Heart right ventricle (tissue), 16 donors: ENCODE measurements at regions not wholly inside any gene's neighbourhood (a gene's known extent, or its start where the extent isn't known, plus 50 kb on each side); places are given as distances from the start of the nearest gene placed in this dataset.

Experiments used
- ATAC-seq, 8 donors: fragments of 200-7000 bp; cut with Tn5 transposase; one replicate each; pipeline ENCODE4 v1.9.1; 2020; ENCODE audit warnings: mild to moderate bottlenecking in 8 of 8, moderate library complexity in 8 of 8, moderate number of reproducible peaks in 1 of 8
- DNase-seq, 2 donors: peaks; one replicate each; pipeline ENCODE4 v3.0.0-alpha.2; 2020
- H3K27ac ChIP-seq, 10 donors: fragments of 200-600 bp; sonication (generic) in 2 of 10; one replicate each; pipeline versions ENCODE4 v1.5.0 to v1.8.0; 2020 to 2022; ENCODE audit warnings: mild to moderate bottlenecking in 3 of 10
- H3K27me3 ChIP-seq, 7 donors: fragments of 200-600 bp; one replicate each; pipeline ENCODE4 v1.8.0; 2021 to 2022; ENCODE audit warnings: mild to moderate bottlenecking in 2 of 7
- H3K36me3 ChIP-seq, 9 donors: fragments of 200-600 bp; sonication (generic) in 1 of 9; one replicate each; pipeline versions ENCODE4 v1.5.0 to v1.8.0; 2020 to 2022; ENCODE audit warnings: mild to moderate bottlenecking in 2 of 9
- H3K4me1 ChIP-seq, 9 donors: fragments of 200-600 bp; sonication (generic) in 1 of 9; one replicate each; pipeline versions ENCODE4 v1.5.0 to v1.8.0; 2020 to 2022; ENCODE audit warnings: mild to moderate bottlenecking in 4 of 9
- H3K4me3 ChIP-seq, 10 donors: fragments of 200-600 bp; sonication (generic) in 2 of 10; one replicate each; pipeline versions ENCODE4 v1.5.0 to v1.8.0; 2020 to 2022; ENCODE audit warnings: mild to moderate bottlenecking in 7 of 10, moderate library complexity in 2 of 10
- H3K9me3 ChIP-seq, 11 donors: fragments of 200-600 bp in 10 of 11; sonication (generic) in 2 of 11; one replicate each; pipeline versions ENCODE4 v1.5.0 to v1.8.0; 2013 to 2022; ENCODE audit warnings: mild to moderate bottlenecking in 2 of 11, control low read depth in 1 of 11, moderate library complexity in 1 of 11
- WGBS, 2 donors: extraction: QIAGEN DNeasy Blood & Tissue Kit; methylation state at CpG; one replicate each; pipeline ENCODE4 v1.1.7; 2013; ENCODE audit warnings: inconsistent platforms in 1 of 2; 5-methylcytosine and 5-hydroxymethylcytosine counted together
- intact Hi-C, 10 donors: fragments of 100-400 bp; cut with DNase I; formaldehyde crosslinking; loops; one replicate each; pipeline versions ENCODE4 v1.11.1 to v1.14.2; 2022
- TF ChIP-seq, protein P1 (sequence below), 9 donors: fragments of 200-600 bp; sonication (generic) in 2 of 9; IDR thresholded peaks; one replicate each; pipeline versions ENCODE4 v1.5.0 to v1.8.0; 2021 to 2022; ENCODE audit warnings: antibody characterized with exemption in 9 of 9, mild to moderate bottlenecking in 5 of 9, moderate library complexity in 1 of 9
- donor health status: Arrhythmogenic right ventricular cardiomyopathy.
- donor health status: ischemic (EF 13 %, LVEDD 7.1; RV severe dilation, severe dysfunction).
- donor health status: healthy with polysubstance abuse.
- donor health status: DM: no; HTN: yes; CAD: no.
- donor health status: DM: no; HTN: no; CAD: no.
- donor health status: ischemic (EF 25% LVEDD 6.9; RV normal size, moderate dysfunction).
- donor health status: ischemic (EF 25% LVEDD 5.7; RV mildly dilated, moderate dysfunction).
- donor health status: healthy.
- donor health status: DM: yes; HTN: yes; CAD: no.
- donor health status: Ischemic cardiomyopathy.
- donor health status: ischemic (EF 35%, LVEDD 5.7; RV mildly dilated, moderate dysfunction).
- donor health status: nonischemic (EF 11% LVEDD 7.7; RV severe dilation, severe dysfunction).
- donor health status: DM: yes; HTN: yes; CAD: no.
- donor health status: PGD.
- donor health status: ischemic (EF 29% LVEDD 5.4; RV normal size, mild dysfunction).
- donor health status: nonischemic (EF 23%, LVEDD 6.1; RV moderate dilation, normal function).

DNA sequence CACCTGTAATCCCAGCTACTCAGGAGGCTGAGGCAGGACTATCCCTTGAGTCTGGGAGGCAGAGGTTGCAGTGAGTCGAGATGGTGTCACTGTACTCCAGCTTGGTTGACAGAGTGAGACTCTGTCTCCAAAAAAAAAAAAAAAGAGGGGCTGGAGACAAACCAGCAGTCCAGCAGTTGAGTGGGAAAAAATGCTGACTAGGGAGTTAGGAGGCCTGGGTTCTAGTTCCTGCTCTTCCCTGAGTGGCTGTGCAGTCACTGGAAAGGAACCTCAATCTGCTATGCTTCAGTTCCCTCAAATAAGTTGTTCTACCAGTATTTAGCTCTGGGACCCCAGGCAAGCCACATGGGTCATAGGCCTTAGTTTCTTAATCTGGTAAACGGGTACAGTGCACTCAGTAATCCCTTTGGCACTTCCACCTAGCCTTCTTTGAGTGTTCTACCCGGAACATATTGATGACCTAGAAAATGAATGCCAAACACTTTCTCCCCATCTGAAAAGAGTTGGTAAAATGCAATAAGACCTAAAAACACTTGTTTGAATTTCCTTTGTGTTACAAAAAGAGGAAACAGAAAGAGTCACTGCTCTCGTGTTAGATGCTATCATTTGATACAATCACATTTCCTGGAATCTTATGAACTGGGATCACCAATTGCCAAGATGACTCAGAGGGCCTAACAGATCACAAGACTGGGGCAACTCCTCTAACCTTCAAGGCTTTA lies 99.3 kb upstream of the EGFL6 start:
- TF ChIP-seq, protein P1, sequence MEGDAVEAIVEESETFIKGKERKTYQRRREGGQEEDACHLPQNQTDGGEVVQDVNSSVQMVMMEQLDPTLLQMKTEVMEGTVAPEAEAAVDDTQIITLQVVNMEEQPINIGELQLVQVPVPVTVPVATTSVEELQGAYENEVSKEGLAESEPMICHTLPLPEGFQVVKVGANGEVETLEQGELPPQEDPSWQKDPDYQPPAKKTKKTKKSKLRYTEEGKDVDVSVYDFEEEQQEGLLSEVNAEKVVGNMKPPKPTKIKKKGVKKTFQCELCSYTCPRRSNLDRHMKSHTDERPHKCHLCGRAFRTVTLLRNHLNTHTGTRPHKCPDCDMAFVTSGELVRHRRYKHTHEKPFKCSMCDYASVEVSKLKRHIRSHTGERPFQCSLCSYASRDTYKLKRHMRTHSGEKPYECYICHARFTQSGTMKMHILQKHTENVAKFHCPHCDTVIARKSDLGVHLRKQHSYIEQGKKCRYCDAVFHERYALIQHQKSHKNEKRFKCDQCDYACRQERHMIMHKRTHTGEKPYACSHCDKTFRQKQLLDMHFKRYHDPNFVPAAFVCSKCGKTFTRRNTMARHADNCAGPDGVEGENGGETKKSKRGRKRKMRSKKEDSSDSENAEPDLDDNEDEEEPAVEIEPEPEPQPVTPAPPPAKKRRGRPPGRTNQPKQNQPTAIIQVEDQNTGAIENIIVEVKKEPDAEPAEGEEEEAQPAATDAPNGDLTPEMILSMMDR (IDR thresholded peaks at IDR 0.05): no peak
- 69% methylated on average over 4 of the region's 4 CpGs for WGBS, 2 donors
- ATAC-seq (peak in 4 of 8 donors; percentile 39 to 63 (median 52)), DNase-seq (no peak)
- no peak overlapping the region for H3K27ac ChIP-seq
- no peak overlapping the region for H3K4me3 ChIP-seq
- H3K36me3 ChIP-seq: no peaks in the 10 kb centered on the region
- H3K4me1 ChIP-seq: peaks cover 0 to 32% (median 3%) of the 10 kb centered on the region in 9 donors
- intact Hi-C loops: loop anchor here in 2 of 10 donors (5.0 to 10.0 kb wide), 3 partner anchors 105 to 365 kb away; no protein-coding TSS in a partner anchor
- H3K9me3 ChIP-seq: no peaks in the 10 kb centered on the region
- H3K27me3 ChIP-seq: peaks cover 0 to 48% (median 0%) of the 10 kb centered on the region in 7 donors

DNA sequence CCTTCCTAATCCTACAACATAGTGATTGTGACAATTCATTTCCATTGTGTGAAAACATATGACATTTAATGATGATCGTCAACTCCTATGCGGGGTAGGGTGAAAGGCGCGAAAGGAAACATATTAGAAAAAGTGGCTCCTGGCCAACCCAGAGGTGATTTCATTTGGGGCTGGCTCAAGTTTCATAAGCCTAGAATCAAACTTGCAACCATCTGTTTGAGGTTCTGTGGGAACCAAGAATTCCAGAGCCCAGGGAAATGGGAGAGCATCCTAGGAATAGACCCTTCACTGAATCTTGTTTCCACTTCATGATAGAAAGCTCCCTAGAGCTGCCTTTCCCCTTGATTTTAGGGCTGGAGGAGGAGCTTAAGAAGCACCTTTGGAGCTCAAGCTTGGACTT lies 101.3 kb upstream of the EGFL6 start:
- Histone ChIP-seq H3K9me3 (peaks cover 0 to 6% (median 0%) of the 10 kb centered on the region in 11 donors), H3K27ac (no peak overlapping the region), H3K36me3 (no peaks in the 10 kb centered on the region), H3K27me3 (peaks cover 0 to 39% (median 0%) of the 10 kb centered on the region in 7 donors), H3K4me3 (no peak overlapping the region), H3K4me1 (peaks cover 0 to 21% (median 2%) of the 10 kb centered on the region in 9 donors)
- WGBS, 2 donors: 94 to 95% methylated on average over 4 of the region's 4 CpGs
- ATAC-seq: no peak
- TF ChIP-seq, protein P1 (IDR thresholded peaks at IDR 0.05): no peak
- DNase-seq: no peak
- intact Hi-C loops: no loop called here

DNA sequence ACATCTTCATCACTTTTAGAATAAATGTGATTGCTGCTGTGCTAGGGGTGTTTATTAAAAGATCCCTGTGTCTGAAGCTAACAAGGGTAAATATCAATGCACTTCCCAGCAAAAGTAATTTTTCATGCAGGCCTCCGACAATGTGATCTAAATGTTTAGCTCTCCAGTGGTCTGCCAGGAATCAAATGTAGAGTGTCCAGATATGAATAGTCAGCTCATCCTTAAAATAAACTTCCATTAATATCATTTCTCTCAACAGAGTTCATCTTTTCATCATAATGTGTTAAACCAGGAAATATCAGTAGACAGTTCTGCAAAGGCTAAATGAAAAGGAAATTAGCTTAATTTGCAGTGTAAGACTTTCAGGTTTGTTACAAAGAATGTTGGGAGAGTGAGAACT lies 102.2 kb upstream of the EGFL6 start:
- 71 to 81% methylated on average over 1 of the region's 1 CpG for WGBS, 2 donors
- no peak overlapping the region for H3K27ac ChIP-seq

DNA sequence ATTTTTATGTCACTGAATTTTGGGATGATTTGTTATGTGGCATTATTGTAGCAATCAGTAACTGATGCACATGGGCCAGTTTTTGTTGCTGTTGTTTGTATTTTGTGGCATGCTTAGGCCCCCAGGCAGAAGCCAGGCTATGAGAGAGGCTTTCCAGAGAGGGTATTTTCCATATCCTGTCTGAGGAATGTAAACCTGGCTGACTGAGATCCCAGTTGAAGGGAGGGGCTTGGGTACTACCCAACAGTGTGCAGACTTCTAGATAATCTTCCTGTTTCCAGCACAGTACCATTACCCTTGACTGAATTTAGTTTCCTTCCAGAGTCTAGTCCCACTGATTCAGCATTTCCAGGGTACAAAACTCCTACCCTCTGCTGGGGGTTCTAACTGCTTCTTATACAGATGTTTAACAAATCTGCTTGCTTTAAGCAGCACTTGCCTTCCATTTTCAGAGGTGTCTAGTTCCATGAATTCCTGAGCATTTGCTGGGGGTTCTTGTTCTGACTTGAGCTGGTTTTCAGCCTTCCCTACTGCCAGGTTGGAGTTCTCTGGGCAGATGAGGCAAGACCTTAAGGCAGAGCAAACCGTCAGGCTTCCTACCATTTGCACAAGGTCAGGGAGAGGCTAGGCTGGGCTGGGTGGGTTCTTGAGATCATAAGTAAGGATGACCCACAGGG lies 104.7 kb upstream of the EGFL6 start:
- WGBS, 2 donors: 100% methylated on average over 1 of the region's 1 CpG
- TF ChIP-seq, protein P1 (IDR thresholded peaks at IDR 0.05): no peak
- Histone ChIP-seq H3K27me3 (peaks cover 0 to 27% (median 0%) of the 10 kb centered on the region in 7 donors), H3K9me3 (peaks cover 0 to 12% (median 0%) of the 10 kb centered on the region in 11 donors), H3K4me1 (peaks cover 0 to 6% (median 0%) of the 10 kb centered on the region in 9 donors), H3K27ac (peak overlapping the region in 4 of 10 donors; percentile 59 to 80 (median 66)), H3K36me3 (no peaks in the 10 kb centered on the region), H3K4me3 (no peak overlapping the region)
- no peak for ATAC-seq
- DNase-seq: no peak
- intact Hi-C loops: no loop called here

More for the DNA sequence above, 102.2 kb upstream of the EGFL6 start:
- Histone ChIP-seq H3K4me1 (peaks cover 0 to 13% (median 0%) of the 10 kb centered on the region in 9 donors), H3K4me3 (no peak overlapping the region), H3K9me3 (peaks cover 0 to 12% (median 0%) of the 10 kb centered on the region in 11 donors), H3K27me3 (peaks cover 0 to 31% (median 0%) of the 10 kb centered on the region in 7 donors), H3K36me3 (no peaks in the 10 kb centered on the region)
- intact Hi-C loops: no loop called here
- DNase-seq (no peak), ATAC-seq (no peak)
- TF ChIP-seq, protein P1 (IDR thresholded peaks at IDR 0.05): no peak
